Stimulated activated CD4-positive, alpha-beta T cell treated with anti-CD3 and anti-CD28 coated beads, Interleukin-2, amount 100 ng/mL, for 4 hours (primary cell): ENCODE measurements at regions not wholly inside any gene's neighbourhood (a gene's known extent, or its start where the extent isn't known, plus 50 kb on each side); places are given as distances from the start of the nearest gene placed in this dataset.

Experiments
- DNase-seq: peaks from one replicate; pipeline ENCODE4 v3.0.0-alpha.2; 2020; ENCODE audit warnings: low read depth

DNA sequence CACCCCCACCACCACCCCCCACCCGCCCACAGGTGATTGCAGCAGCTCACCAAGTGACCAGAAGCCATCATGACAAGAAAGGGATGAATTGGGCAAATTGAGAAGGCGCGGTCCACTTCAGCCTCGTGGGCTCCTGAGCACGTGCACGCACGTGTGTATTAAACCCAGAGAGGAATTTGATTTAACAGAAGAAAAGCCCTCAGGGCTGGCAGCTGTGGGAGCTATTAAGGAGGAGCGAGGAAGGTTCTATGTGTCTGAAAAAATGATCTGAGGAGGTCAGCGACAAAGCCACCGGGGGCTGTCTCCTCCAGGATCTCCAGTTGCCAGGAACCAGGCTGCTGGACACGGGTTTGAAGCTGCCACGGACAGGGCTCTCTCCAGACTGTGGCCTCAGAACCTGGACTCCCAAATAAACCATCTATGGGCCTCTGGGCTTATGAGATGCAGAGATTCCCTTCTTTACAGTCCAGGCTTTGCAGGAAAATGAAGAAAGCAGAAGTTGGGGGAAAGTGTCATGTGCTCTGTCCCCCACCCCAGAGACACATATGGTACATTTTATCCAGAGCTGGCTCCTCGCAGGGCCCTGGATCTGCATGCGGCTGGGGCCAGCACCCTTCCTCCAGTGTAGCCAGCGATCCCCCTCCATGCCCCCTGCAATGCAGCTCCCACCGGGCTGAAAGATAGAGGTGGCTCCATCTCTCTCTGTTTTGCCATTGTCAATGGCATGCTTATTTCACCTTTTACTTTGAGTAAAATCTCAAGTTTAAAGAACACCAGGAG, 219.7 kb upstream of the RPL38 start:
- DNase-seq: no peak

DNA sequence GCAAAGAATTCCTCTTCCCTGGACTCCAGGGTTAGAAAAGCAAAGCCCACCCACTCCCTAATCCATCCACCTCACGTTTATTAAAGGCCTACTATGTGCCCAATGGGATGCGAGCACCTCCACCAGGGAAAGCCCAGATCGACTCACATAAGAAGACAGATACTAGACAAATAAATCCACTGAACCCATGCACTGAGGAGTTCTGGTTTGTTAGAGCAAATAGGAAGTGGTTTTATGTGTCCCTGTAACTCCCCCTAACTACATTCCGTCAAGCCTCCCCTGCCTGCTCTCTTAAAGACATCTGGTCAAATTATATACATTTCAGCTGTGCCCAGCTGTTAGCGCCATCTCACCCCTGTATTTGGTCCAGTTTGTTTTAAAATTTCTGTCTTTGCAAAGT, 218.5 kb upstream of the RPL38 start:
- DNase-seq: no peak

- no peak for DNase-seq
Measured at GRCh38 chr17:73985466-73986015, 217.9 kb upstream of the RPL38 start.

- no peak for DNase-seq
Measured at GRCh38 chr17:73986641-73987177, 216.8 kb upstream of the RPL38 start.

DNA sequence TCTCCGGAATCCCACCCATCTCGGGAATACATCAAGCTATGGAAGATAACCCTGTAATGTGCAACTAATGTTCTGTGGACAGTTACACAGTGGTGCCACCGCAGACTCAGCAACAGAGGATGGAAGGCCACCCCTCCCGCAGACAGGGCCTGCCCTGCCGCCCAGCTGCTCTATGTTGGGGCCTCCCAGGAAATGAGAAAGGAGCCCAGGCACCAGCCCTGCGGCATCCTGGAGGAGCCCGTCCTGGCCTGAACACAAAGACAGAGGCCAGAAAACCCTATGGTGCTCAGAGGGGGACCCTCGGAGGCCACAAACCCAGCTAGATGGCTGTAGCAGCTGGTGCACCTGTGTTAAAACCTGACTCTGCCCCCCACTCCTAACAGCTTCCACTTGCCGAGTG, 216.1 kb upstream of the RPL38 start:
- no peak for DNase-seq

GRCh38 chr17:73987845-73988509, 215.5 kb upstream of the RPL38 start:
- no peak for DNase-seq

DNA sequence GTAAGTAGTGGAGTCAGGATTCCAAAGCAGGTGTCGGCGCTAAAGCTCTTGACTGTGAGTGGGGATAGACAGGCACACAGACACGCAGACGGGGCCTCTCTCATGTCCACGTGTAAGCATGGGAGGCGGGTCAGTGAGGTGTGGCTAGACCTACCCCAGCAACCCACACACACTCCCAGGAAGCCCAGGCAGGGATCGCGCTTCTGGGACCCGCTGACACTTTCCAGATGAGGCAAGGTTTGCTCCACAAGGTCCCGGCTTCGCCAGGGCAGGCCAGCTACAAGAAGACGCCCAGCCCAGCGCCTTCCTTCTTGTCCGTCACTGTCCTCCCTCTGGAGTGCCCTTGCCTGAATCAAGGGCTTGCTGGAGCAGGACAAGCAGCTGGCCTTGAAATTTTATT, 213.8 kb upstream of the RPL38 start:
- DNase-seq: no peak

- no peak for DNase-seq
Measured at GRCh38 chr17:73990290-73990689, 213.2 kb upstream of the RPL38 start.

- no peak for DNase-seq
Measured at GRCh38 chr17:73991260-73991659, 212.2 kb upstream of the RPL38 start.

DNA sequence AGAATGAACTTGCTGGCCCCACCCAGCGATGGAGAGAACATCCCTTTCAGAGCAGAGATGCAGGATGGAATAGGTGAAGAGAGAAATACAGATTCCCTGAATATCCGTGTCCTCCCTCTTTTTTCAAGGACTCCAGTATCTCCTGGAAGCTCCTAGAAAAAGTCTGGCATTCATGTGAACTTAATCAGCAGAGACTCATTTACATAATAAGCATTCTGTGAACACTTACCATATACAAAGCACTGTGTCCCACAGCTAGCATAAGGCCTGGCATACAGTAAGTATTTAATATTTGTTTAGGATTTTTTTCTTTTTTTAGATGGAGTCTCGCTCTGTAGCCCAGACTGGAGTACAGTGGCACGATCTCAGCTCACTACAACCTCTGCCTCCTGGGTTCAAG, 208.5 kb upstream of the RPL38 start:
- no peak for DNase-seq

- DNase-seq: no peak
Measured at GRCh38 chr17:73997059-73997458, 206.4 kb upstream of the RPL38 start.

DNA sequence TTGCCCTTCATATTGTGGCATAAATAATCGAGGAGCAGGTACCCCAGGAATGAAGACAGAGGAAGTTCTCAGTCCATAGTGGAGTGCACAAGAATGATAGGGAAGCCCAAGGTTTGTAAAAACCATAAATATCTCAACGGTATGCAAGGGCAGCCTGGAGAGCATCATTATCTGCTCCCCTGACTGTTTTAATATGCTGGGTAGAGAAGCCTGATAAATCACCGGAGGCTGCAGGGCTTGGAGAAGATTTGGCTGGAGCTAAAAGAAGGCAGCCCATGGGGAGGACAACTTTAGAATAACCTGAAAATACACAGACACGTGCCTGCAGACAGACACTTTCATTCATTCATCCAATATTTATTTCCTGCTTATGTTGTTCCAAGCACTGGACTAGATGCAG, 205.2 kb upstream of the RPL38 start:
- DNase-seq: no peak

DNA sequence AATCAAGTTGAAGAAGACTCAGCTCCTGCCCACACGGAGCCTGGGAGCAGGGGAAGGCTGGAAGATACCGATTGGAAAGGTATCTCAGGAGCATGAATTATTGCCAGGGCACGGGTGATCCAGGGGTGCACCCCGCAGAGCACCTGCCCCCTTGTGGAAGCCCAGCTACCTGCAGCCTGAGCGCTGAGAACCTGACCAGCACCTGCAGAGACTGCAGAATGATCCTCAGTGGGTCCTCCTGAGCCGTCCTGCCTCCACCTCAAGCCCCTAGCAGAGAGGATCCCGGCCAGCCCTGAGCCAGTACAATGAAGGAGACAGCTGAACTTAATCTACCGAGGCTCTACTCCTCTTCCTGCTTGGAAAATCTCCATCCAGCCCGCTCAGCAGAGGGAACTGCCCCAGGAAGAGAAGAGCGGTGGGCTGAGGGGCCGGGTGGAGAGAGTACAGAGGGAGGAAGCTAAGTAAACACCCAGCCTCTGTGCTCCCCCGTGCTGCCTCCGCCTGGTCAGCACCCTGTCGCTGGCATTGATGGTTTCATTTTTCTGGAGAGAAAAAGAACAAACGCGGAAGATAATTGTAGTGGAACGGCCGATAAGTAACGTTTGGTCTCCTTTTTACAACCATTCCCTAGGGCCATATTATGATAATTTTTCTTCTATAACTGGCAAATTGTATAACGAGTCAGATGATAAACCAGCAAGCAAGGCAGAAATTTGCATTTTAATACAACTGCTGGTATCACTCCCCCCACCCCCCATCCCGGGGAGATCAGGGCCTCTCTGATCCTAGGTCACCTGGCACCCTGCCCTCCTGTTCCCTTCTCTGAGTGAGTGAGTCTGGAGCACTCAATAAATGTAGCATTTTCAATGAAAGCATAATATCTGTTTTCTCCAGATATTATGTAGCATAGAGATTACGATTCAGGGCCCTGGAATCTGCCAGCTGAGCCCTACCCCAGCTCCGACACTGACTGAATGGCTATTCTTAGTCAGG, 204.5 kb upstream of the RPL38 start:
- DNase-seq: peak; percentile 33

DNA sequence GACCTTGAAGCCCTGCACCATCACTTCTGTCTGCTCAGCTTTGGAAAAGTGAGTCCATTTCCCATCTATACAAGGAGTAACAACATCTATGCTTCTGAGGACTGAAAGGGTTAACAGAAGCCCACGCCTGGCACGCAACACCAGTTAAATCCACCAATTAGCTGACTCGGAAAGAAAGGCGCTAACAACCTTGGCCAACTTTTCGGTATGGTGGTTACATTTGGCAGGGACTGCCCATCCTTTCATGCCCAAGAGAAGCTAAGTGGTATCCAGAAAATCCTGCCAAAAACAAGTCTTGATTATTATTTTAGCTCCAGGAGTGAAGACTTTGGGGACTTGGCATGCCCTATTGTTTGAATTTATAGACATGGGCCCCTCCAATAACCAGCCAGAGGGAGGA, 202.3 kb upstream of the RPL38 start:
- no peak for DNase-seq

- no peak for DNase-seq
Measured at GRCh38 chr17:74002241-74002640, 201.2 kb upstream of the RPL38 start.

DNA sequence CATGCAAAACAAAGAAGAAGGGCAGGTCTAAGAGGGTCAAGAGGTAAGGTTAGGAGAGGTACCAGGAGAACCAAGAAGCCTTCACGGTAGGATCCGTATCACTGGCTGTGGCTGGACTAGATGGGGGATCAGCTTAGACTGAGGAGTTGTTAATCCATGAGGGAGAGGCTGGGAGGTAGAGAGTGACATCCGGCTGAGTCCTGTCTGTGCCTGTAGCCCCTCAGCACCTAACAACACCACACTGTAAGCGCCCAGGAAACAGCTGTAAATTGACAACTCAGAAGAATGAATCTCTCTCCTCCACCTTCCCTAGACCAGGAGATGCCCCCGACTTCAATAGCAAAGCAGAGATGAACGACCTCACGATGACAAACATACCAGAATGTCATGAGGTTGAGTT, 199.4 kb upstream of the RPL38 start:
- no peak for DNase-seq

GRCh38 chr17:74005790-74006189, 197.7 kb upstream of the RPL38 start:
- DNase-seq: no peak

DNA sequence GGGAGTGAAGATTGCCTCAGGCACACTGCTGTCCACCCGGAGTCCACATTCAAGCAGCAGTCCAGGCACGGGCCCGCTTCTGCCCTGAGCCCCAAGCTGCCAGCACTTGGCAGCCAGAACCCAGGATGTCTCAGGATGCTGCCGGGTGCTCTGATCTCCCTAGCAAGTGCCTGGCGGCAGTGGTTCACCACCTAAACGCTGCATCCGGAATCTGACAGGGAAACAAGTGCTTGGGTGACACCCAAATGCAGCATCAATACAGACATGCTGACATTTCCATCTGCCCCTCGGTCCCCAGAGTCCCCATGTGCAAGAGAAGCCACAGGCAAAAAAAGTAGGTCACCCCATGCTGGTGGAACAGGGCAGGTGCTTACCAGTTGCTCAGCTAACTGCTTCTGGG, 197.1 kb upstream of the RPL38 start:
- DNase-seq: no peak

- no peak for DNase-seq
Measured at GRCh38 chr17:74008196-74008595, 195.3 kb upstream of the RPL38 start.

GRCh38 chr17:74009056-74009625, 194.3 kb upstream of the RPL38 start:
- no peak for DNase-seq

GRCh38 chr17:74010903-74011302, 192.6 kb upstream of the RPL38 start:
- DNase-seq: no peak

GRCh38 chr17:74011966-74012365, 191.5 kb upstream of the RPL38 start:
- DNase-seq: no peak
